NCI-H1694 (cell line): ENCODE measurements at regions not wholly inside any gene's neighbourhood (a gene's known extent, or its start where the extent isn't known, plus 50 kb on each side); places are given as distances from the start of the nearest gene placed in this dataset.
"Not testable (repeated sequence)": the region's sequence is repeated elsewhere in the genome, so short reads cannot be mapped to it uniquely, and the experiment has no call there.

ENCODE experiments used
- DNase-seq: peaks from one replicate; lab custom pipeline; 2025; lab: John Stamatoyannopoulos, UW

DNA sequence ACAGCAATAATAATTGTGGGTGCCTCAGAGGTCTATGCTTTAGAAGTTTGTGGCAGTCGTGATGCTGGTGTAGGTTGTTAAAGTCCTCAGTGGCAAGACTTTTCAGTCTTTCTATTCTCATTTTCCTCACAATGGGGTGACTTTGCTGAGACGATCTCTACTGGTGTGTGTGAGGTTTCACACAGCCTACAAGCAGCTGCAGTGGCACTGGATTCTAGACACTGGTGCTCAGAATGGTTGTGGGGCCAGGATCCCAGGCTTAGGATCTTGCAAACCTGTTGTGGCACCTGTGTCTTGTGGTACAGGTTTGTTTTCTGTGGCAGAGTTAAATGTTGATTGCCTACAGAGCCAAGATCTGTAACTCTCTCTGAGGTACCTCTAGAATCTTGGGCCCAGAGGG is 581.2 kb downstream of the PTPRC start:
- DNase-seq: no peak

DNA sequence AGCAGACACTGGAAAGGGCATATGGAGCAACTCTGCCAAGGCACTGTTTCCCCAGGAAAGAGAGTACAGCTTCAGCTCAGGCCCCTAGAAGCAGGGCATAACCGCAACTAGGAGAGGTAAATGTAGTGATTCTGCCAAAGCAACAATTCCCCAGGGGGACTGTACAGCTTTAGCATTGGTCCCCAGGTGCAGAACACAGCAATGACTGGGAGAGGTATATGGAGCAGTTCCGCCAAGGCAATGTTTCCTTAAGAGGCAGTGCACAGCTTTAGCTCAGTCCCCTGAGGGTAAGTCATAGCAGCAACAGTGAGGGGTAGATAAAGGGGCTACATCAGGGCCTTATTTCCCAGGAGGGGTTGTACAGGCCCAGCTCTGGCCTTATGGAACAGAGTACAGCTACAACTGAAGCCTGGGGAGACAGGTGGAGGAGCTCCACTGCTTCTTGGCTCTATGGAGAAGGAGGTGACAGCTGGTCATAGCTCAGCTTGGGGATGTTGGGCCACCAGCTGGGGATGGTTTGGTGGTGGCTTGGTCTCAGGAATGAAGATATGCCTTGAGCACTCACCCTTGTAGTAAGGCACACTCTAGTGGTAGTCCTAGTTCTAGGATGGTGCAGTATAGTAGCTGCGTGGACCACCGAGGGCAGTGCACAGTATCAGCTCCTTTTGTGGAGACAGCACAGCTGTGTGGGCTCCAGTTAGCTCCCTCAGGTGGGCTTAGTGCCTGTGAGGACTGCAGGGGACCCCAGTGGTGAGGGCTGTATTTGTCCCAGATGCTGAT is 582.7 kb downstream of the PTPRC start:
- no peak for DNase-seq

DNA sequence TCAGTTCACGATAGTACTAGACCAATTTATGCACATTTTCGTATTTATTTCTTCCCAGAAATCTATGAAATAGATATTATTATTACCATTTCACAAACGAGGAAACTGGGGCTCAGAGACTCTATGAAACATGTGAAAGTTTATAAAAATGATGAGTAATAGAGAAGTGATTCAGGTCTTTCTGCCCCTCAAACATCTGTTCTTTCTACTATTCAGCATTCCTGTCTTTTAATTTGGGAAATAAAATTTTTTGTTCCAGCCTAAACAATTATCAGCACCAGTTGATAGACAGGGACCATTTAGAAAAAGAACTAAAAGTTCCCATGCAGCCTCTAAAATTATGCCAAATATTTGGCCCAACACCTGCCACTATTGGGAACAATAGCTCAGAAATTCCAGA is 585.1 kb downstream of the PTPRC start:
- DNase-seq: no peak

DNA sequence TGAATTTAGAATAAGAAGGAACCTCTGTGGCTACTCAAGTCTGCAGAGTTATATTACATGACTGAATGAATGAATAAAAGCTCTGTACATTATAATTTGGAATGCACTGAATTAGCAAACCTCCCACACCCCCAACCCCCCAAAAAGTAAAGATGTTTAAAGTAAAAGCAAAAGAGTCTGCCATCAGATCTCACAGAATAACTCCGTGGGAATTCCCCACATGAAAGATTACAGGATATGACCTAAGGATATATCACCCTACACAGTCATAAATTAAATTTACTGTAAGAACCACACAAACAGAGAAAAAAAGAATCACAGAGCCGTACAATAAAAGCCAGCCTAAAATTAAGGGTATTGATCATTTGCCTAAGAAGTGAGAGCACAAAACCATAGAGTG is 587.3 kb downstream of the PTPRC start:
- DNase-seq: no peak

GRCh38 chr1:199242147-199242546 is 603.3 kb downstream of the PTPRC start:
- no peak for DNase-seq

GRCh38 chr1:199242601-199243000 is 603.8 kb downstream of the PTPRC start:
- DNase-seq: no peak

- no peak for DNase-seq
These were observed 604.7 kb downstream of the PTPRC start for GRCh38 chr1:199243423-199244061.

- no peak for DNase-seq
These were observed 607.1 kb downstream of the PTPRC start for GRCh38 chr1:199245946-199246345.

GRCh38 chr1:199246716-199247115 is 607.9 kb downstream of the PTPRC start:
- DNase-seq: no peak

DNA sequence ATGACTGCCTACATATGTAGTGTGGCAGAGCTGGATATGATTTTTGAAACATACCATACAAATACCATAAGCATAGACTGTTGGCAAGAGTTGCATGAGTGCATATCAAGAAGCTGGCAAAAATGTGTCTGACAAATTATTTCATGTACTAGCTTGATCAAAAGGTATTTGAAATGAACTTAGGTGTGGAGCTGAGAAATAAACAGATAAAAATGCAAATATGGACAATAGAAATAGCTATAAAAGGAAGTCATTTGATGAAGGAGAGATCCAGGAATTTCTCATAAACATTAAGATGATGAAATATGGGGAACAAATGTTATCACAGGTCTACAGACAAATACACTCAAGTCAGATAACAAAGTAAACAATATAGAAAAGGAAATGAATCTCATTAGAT is 609.1 kb downstream of the PTPRC start:
- no peak for DNase-seq

- DNase-seq: not testable (repeated sequence)
These were observed 615.2 kb downstream of the PTPRC start for GRCh38 chr1:199254040-199254439.

DNA sequence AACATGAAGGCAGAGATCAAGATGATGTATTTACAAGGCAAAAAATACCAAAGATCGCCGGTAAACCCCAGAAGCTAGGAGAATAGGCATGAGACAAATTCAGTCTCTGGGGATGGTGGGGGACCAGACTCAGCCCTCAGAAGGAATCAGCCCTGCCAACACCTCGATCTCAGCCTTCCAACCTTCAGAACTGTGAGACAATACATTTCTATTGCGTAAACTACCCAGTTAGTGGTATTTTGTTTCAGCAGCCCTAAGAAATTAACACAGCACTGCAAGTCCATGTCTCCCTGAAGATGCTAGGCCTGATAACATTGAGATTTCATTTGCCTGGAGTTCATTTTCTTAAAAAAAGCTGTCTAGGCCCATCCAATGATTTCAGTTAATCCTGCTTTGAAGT is 622.5 kb downstream of the PTPRC start:
- no peak for DNase-seq

- DNase-seq: no peak
These were observed 625.4 kb downstream of the PTPRC start for GRCh38 chr1:199264283-199264682.

DNA sequence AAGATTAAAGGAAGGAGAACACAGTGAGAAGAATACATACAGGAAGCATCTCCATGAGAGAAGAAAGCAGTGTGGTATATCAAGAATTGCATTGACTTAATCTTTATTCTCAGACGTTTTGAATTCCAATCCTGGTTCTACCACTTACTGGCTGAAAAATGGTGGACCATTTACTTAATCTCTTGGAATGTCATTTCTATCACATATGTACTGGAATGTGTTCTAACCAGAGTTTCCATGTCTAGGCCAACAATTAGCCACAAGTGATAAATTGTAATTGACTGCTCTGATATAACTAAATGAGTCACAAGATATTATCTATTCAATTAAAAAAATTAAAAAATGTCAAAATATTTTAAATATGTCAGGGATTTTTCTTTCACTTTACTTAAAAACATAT is 626.1 kb downstream of the PTPRC start:
- no peak for DNase-seq

DNA sequence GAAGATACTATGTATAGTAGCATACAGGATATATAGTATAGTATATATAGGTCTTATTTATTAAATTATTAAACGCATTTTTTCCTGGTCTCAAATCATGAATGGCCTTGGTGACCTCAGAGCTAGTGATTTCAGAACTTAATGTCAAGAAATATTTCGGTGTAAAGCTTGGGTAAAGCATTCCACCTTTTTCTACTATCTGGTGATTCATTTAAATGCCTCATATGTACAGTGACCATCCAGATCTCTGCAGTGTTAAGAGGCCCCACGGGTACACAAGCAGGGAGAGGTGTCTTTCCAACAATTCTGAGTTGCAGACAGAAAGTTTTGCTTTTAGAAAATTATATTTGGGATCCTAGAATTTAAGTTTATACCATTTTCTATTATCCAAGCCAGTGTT is 626.5 kb downstream of the PTPRC start:
- DNase-seq: no peak

- no peak for DNase-seq
These were observed 630.4 kb downstream of the PTPRC start for GRCh38 chr1:199269241-199269640.

DNA sequence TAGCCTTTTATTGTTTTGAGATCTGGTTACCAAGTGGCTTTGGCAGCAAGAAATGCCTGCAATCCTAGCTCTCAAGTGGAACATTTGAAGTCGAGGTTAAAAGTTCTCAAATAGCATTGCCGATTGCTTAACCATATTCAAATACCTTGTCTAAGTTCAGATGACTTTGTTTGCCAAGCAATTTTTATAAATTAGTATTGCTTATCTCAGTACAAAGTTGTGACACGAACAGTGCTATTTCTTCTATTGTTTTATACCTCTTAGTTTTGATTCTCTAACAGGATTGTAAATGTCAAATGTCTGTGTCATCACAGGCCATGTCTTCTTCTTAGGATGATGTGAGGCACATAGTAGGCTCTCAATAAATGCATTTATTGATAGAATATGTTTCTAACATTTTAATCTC is 633.3 kb downstream of the PTPRC start:
- no peak for DNase-seq

DNA sequence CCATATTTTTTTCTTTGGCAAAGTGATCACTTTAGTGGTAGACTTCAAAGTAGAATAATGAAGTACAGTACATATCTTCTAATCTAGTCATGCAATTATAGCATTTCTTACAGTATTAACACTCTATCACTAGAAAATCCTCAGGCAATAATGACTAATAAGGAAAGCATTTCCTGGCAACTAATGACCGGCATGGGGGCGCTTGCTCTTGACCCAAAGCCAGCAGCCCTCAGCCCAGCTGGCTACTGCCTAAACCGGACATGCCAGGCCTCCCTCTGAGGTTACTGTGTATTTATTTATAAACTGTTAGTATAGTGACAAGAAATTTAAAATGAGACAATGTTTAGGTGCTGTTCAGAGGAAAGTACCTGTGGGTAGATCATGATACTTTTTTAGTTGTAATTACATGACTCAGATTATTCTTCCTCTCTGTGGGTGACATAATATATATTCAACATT is 633.8 kb downstream of the PTPRC start:
- DNase-seq: no peak

GRCh38 chr1:199273837-199274379 is 635.1 kb downstream of the PTPRC start:
- no peak for DNase-seq

- no peak for DNase-seq
These were observed 640.2 kb downstream of the PTPRC start for GRCh38 chr1:199279067-199279466.

GRCh38 chr1:199279872-199280645 is 641.2 kb downstream of the PTPRC start:
- DNase-seq: no peak

DNA sequence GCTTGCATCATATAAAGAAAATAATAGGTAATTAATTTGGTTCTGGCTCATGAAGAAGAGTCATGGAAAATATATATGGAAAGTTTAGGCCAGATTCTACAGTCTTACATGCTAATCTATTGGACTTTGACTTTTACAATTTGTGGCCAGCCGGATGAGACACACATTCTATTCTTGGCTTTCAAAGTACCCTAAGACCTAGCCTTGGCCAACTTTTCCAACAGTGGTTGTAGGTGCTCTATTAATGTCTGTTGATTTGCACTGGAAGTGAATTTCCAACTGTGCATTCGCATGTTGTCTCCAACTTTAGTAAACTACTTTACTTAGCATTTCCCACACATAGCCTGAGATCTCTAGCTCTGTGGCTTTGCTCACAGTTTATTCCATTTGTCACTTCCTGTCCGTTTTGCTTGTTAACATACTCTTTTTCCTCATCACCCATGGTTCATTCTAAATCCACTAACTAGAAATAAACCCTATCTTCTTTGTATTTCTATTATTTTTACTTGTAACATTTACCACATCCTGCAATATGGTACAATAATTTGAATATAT is 644.0 kb downstream of the PTPRC start:
- DNase-seq: no peak
